Ishikawa (cell line): ENCODE measurements at regions not wholly inside any gene's neighbourhood (a gene's known extent, or its start where the extent isn't known, plus 50 kb on each side); places are given as distances from the start of the nearest gene placed in this dataset.

Experiments
- EP300 ChIP-seq: IDR thresholded peaks from 2 replicates; pipeline ENCODE4 v1.6.1; 2012; ENCODE audit warnings: borderline replicate concordance
- MAX ChIP-seq: IDR thresholded peaks from 2 replicates; pipeline ENCODE4 v1.6.1; 2012
- ZBTB7A ChIP-seq: IDR thresholded peaks from 2 replicates; pipeline ENCODE4 v1.6.1; 2012; ENCODE audit warnings: low read depth

GRCh38 chr10:129074939-129075338 lies 392.1 kb upstream of the MGMT start:
- TF ChIP-seq MAX (no peak), ZBTB7A (no peak), EP300 (no peak)
